ELF-1 (cell line): ENCODE measurements at regions not wholly inside any gene's neighbourhood (a gene's known extent, or its start where the extent isn't known, plus 50 kb on each side); places are given as distances from the start of the nearest gene placed in this dataset.

ENCODE experiments used
- DNase-seq: peaks from one replicate; pipeline ENCODE4 v3.0.0-alpha.2; 2016; ENCODE audit warnings: low read depth, low spot score

DNA sequence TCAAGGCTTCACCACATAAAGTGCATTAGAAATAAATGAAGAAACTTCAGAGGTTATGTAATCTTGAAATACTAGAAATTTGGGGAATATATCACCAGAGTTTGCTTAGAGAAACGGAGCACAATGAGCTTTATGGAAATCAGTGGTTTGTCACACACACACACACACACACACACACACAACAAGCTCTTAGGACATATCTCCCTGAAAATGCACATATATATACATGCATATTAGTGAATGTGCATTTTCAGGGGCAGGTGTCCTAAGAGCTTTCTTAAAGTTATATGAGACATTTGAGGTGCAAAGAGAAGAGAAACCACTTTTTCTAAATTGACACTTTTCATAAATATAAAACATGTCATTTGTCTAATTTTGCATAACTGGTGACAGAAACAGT, 93.7 kb upstream of the CARD18 start:
- DNase-seq, result no peak

DNA sequence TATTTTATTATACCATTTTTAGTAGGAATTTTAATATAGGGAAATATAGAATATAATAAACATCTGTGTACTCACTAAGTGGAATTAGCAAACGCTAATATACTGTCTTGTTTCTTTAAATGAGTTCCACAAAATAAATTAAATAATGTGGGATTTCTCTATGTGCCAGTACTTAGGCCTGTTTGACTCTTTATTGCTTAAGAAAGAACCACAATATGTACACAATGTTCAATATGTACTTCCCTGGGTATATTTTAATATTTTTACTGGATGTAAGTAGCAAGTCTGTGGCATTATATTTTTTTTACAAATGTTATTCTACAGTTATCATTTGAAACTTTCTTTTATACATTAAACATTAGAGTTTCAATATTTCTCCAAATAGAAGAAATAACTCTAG, 92.5 kb upstream of the CARD18 start:
- DNase-seq, result no peak

DNA sequence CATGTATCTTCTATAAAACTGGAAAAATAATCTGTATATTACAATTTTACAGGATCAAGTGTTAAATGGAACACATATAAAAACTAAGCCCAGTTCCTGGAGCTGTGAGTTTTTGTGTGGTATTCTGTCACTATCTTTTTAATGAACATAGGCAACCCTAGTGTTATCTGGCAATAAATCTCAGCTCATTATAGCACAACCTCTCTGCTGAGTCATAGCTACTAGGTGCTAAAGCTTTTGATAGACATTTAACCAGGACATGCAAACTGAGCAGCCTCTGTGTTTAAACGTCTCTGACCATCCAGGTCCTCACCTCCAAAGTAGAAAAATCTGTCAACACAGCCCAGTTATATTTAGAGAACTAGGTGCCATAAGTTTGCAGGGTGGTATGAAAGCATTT, 91.0 kb upstream of the CARD18 start:
- no peak for DNase-seq

DNA sequence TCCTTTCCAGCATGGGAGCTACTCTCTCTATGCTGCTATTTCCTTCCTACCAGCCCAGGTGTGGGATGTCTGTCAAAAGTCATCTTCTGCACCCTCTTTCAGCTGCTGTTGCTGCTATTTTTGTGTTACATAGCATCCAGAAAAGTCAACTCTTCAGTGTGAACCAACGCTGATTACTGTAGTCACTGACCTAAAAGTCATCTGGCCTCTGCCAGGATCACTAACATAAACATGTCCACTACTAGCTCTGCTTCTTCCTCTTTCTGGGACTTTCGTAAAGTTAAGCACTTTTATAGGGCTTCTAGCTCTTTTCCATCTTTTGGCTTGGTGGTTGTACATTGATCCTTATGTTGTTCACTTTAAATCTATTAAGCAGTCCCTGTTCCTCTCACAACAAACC, 90.2 kb upstream of the CARD18 start:
- no peak for DNase-seq

DNA sequence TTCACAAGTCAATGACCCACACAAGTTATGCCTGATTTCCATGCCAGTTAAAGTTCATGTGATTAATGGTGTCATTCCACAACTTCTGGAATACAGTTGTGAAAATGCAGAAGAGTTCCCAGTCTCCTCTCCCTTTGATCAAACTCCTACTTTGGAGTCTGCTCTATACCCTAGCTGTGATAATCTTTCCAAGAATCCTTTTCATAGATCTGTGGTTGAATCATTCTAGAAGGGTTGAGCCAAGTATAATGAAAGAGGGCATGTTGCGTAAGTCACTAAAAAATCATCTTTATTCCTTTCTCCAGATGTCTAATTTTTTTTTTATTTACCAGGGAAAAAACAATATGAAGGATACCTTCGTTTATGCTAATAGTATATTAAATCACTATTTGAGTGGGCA, 89.7 kb upstream of the CARD18 start:
- DNase-seq, result no peak

DNA sequence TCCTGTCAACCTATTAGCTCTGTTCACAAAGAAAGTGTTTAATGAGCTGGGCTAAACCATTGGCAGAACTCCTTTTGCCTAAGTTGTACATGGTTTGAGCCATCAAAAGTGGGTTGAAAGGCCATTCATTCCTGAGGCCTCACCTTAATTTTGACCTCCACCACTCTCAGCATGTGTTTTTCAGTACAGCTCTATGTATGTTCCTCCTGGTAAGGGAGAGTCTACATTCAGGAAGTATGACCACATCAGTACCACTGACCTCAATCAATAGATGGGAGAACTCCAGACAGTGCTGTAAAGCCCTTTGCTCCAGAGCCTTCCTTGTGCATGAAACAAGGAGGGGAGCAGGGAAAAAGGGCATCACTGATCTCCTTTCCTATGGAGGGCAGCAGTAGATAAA, 87.8 kb upstream of the CARD18 start:
- DNase-seq, result no peak

DNA sequence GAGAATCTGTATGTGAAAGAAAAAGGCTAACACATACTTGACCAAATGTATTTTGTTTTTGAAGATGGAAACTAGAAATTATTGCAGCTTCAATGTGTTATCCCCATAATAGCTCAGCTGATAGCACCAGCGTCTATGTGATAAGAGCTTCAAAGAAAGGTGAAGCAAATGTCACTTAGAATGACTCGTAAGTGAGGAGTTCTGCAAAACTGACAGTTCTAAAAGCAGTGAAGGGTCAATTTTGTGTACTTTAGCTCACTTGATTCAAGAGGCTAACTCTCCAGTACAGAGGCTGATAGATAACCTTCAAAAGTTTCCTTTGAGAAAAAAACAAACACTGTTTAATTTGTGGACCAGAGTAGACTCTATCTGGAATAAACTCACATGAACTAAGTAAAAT, 87.2 kb upstream of the CARD18 start:
- no peak for DNase-seq

DNA sequence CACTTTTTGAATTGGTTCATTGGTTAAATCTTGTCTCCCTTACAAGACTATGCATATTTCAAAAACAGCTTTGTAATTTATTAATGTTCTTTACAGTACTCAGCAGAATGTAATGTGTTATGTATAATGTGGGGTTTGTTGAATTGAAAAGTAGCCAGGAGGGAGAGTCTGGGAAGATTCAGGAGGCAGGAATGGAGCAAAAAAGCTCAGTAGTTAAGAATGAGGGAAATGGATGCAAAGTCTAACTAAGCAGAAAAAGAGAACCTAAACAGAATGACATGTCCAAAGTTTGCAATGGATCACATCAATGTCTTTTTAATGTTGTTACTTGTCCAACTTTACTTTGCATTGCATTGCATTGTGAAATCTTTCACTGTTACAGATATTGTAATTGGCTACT, 86.5 kb upstream of the CARD18 start:
- no peak for DNase-seq

DNA sequence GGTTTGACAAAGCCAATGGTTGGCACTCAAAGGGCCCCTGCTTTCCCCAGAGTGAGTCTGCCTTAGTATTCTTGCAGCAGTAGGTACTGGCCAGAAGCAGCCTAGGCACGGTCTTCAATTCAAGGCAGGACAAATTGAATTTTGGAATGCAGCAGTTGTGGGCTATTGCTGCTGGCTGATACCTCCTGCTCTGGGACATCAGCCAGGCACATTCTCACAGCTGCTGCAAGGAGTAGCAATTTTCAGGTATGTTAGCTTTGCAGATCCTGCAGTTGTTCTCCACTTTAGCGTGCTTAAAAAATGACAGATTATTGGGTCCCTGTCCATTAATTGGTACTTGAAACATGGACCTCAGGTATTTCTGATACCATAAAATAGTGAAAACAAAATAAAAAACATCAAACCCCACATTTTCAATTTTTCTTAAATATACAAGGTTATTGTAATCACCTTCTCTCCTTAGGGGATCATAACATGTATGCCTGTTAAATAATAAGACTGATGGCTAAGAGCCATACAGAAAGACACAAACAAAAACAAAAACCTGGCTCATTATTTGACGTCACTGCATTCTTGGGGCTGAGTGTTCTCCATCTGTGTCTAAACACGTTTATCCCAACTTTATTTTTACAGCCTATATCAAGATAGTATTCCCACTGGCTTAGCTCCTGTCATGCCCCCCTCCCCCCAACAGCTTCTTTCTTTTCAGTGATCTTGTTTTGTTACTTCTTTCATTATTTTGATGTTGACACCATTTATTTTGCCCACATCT, 85.1 kb upstream of the CARD18 start:
- no peak for DNase-seq

DNA sequence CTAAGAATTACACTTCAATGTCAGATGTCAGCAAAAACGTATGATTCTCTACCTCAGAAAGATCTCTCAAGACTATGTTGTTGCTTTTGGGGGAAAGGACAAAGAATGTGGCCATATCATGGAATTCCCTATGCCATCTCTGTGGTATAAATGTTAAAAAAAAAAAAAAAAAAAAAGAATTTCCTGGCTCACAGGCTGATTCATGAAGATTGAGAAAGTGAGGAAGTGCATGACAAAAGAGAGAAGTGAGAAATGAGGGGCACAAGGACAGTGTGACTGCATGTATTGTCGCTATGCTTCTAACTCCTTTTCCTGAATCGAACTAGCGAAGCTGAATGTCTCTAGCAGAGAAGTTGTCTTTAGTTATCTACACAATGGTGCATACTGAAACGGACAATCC, 80.6 kb upstream of the CARD18 start:
- DNase-seq, result no peak

DNA sequence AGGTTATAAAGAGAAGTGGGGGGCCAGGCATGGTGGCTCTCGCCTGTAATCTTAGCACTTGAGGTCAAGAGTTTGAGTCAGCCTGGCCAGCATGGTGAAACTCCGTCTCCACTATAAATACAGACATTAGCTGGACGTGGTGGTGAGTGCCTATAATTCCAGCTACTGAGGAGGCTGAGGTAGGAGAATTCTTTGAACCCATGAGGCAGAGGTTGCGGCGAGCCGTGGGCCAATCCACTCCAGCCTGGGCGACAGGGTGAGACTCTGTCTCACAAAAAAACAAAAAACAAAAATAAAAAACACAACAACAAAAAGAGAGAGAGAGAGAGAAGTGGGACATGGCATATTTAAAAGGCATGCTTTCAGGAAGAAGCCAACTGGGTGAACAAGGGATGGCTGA, 80.1 kb upstream of the CARD18 start:
- DNase-seq, result no peak

DNA sequence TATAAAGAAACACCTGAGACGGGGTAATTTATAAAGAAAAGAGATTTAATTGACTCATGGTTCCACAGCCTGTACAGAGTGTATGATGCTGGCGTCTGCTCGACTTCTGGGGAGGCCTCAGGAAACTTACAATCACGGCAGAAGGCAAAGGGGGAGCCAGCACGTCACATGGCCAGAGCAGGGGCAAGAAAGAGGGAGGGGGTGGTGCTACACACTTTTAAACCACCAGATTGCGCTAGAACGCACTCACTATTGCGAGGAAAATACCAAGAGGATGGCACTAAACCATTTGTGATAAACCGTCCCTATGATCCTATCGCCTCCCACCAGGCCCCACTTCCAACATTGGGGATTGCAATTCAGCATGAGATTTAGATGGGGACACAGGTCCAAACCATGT, 79.7 kb upstream of the CARD18 start:
- peak; percentile 35 for DNase-seq

DNA sequence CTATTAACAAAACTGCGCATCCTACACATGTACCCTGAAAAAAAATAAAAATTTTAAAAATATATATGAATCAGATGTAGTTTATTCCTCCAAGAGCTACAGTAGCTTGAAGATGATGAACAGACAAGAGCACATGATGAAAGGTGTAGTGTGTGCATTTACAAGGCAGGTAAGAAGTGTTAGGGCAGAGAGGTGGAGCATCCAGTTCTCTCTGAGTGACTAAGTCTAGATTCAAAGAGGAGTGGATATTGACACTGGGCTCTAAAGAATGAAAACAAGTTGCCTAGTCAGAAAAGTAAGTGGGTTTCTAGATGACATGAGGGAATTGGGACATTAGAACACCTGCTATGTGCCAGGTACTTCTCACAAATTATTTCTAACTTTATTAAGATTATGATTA, 76.0 kb upstream of the CARD18 start:
- DNase-seq, result no peak

DNA sequence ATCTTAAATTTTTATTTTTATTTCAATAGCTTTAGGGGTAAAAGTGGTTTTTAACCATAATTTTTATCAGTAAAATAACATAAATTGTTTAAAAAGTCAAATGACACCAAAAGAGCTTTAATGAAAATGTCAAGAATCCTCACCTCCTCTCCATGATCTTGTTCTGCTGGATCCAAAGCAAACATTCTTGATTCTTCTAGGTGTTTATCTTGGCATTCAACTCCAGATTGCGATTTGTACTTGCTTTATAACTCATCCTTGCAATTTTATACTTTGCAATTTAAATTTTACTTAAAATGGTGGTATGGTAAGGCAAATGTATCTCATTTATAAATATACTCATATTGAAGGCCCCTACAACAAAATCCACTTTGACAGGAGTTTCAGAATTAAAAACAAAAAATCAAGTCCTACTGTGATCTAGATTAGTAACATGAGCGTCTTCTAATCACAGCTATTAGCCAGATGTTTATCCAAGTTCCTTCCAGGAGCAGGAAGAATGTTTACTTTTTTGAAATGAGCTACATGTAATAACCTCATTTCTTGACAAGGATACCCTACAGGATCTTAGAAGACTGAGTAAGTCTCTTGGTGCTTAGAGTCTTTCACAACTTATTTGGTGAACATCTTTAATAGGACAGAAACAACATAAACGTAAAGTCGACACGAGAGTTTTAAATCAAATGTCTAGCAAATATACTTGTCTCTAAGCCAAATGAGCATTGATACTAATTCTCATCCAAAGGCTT, 72.4 kb upstream of the CARD18 start:
- no peak for DNase-seq

DNA sequence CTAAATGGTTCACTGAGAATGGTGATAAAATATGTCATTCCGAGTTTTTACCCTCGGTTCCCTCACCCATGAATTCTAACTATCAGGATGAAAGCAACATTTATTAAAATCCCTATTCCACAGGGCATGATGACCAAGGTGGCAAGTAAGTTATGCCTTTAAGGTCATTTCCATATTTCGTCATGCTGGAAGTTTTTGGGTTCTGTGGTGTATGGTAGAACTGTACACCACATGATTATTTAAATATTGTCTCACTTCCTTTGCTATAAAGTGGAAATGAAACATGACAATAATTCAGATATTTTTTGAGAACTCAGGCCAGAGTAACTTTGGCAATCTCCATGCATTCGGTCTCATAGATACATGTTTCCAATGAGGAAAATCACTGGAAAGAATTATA, 68.5 kb upstream of the CARD18 start:
- no peak for DNase-seq

DNA sequence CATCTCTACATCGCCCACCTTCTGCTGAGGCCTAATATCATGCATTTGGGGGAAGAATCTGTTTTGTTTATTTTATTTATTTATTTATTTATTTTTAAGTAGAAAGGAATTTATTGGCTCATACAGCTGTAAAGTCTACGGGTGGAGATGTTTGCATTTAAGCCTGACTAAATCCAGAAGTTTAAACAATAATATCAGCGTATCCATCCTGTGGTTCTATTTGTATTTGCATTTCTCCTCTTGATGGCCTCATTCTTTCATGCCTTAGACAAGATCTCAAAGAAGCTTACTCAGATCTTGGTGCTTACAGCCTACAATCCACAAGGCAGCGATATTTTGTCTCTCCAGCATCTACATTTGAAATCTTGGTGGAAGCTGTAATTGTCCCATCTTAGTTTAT, 67.1 kb upstream of the CARD18 start:
- DNase-seq, result no peak

DNA sequence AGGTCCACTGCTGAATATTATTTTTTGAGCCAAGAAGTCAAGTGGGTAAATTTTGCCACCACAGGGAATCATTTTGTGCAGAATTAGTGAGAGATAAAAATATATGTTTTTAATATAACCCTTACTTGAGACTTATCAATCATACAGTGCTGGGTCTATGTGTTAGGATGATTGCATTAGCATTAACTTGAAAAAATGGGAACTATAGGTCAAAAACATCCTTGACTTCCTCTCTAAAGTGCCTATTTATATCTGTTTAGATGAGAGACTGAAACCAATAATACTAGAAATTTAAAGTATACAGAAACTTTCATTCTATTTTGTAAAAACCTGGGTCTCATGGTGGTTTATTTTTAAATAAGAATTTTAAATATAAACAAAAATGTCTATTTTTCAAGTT, 65.1 kb upstream of the CARD18 start:
- DNase-seq, result no peak

DNA sequence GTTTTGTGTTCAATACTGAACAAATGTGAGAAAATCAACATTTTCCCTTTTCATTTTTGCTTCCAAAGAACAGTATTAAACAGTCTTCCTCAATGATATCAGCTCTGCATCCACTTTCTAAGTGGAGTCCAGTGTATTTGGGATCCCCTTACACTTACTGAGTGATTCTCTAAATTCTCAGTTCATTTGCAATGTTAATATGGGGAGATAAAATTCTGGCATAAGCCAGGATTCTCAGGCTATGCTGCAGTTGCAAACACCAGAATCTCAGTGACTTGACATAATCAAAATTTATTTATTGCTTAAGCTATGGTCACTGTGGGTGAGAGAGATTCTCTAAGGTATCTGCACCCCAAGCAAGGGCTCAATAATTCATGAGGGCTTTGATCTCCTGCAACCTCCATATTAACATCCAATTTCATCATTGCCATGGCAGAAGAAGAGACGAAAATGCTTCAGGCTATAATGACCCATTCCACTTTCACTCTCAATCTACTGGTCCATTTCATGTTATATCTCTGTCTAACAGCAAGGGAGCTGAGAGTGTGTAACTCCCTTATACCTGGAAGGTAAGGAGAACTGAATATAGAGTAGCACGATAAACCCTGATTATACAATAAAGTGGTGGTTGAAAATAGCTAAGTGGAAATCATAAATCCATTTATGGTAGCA, 64.1 kb upstream of the CARD18 start:
- no peak for DNase-seq

DNA sequence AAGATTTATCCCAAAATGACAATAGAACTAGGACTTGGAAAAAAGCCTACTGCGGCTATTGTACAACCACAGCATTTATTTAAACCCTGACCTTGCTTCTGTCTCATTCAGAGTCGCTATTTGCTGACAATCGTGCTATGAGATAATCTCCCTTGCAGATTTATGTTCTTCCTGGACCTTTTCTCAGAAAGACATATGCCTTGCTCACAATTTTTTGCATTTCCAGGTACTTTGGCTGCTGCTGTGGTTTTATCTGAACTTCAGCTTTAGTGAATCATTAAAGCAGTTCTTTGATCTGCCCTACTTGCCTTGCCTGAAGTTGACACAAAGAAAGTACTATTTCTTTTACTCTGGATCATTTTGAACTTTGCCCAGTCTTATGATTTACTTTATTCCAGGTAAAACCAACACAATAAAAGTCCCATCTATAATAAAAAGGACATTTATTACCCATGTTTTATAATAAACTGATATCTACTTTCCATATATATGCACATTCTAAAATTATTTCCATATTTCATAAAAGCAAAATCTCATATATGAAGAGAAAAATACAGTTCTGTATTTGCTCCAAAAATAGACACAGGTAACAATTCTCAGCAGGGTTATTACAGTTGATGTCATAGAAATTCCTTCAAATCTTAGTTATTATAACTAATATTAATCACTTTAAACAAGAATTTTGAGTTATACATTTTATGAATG, 63.4 kb upstream of the CARD18 start:
- no peak for DNase-seq

DNA sequence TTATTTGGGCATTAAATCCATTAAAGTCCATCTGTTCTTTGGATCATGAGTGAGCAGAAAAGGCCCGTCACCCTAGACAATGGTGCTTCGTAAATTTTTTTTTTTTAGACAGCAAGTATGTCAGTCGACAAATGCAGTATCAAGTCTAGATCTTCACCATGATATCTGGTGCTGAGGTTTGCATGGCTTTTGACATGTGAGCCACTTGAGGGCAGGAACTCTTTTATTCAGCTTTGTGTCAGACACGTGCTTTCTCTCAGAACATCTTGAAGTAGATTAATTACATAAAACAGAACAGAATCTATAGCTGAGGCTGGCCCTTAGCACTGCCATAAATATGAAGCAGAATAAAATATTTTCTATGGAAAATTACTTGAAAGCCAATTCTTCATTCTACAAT, 62.9 kb upstream of the CARD18 start:
- DNase-seq, result no peak

DNA sequence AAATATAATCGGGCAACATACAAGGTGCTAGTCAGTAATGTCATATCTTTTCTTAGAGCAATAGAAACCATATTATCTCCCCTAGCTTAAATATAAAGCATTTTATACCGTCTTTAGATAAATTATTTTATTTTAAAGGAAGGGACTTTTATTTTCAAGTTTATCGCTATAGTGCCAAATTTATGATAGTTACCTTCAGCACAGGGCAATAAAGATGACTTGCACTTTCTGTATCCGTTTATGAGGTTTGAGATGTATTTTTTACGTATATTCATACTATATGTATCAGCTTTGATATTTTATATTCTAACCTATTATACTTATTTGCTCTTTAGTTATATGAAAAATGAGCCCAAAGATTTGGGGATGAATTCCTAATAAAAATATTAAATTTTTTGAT, 61.6 kb upstream of the CARD18 start:
- DNase-seq, result no peak

DNA sequence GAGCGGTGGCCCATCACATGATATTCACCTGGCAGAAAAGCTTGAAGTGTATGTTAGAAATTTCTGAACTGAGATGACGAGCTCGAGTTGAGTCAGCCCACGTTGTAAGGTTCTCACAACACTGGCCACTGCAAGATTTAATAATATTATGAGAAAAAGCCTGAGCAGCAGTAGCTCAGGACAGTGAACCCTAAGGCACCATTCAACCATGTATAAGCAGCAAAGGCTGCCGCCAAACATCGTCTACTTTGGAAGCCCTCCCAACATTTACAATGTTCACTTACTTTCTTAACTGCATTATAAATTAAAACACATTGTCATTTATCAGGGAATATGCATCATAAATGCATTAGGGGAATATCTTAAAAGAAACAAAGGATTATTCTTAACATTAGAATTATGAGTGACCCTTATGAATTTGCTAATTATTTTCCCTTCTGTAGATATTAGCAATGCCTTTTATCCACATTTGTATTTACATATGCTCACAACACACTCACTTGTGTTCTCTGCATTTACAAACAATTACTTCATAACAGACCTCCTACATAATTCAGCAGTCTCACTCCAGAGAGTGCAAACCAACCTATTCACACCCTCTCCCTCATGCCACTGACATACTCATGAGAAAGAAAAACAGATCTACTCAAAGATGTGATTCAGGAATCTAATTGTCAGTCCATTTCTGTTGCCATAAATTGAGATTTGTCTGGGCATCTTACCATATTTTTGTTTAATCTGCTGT, 57.7 kb upstream of the CARD18 start:
- no peak for DNase-seq
